Stimulated activated naive CD4-positive, alpha-beta T cell treated with Interleukin-2 at 50 U/mL for 16 hours (primary cell): ENCODE measurements at regions not wholly inside any gene's neighbourhood (a gene's known extent, or its start where the extent isn't known, plus 50 kb on each side); places are given as distances from the start of the nearest gene placed in this dataset.

Source experiments
- DNase-seq: peaks from one replicate; lab custom pipeline; 2025; lab: John Stamatoyannopoulos, UW

DNA sequence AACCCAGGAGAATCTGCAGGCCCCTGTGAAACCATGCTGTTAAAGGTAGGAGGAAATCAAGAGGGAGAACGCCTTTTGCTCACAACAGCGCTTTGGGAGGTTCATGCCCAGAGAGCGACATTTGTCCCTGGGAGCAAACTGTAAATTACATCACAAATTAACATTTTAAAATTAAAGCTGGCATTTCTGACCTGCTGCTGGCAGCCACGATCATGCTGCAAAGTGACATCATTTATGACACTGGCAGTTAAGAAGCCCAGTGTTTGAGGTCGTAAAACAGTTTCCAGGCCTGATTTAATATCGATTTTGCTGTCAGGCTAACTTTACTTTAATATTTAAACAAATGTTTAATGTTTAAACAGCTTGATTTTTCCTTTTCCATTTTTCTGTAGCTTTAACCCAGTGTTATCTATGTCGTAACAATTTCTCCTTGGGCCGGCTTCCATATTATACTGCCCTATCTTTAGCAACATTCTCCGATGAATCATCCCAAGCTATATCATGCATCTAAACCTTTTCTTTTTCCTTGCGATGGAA, 86.5 kb upstream of the NPVF start:
- DNase-seq, result no peak

DNA sequence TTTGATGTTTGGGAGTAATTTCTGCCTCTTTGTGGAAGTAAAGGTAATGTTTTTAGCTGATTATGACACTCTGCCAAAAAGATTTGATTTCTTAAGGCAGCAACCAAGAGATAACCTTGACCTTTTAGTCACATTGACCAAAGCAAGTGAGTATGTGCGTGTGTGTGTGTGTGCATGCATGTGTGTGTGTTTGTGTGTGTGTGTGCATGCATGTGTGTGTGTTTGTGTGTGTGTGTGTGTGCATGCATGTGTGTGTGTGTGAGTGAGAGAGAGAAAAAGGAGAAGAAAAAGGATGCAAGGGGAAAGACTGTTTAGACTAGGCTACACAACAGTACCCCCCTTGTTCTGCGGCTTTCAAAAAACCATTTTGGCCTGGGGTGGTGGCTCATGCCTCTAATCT, 88.1 kb upstream of the NPVF start:
- no peak for DNase-seq

DNA sequence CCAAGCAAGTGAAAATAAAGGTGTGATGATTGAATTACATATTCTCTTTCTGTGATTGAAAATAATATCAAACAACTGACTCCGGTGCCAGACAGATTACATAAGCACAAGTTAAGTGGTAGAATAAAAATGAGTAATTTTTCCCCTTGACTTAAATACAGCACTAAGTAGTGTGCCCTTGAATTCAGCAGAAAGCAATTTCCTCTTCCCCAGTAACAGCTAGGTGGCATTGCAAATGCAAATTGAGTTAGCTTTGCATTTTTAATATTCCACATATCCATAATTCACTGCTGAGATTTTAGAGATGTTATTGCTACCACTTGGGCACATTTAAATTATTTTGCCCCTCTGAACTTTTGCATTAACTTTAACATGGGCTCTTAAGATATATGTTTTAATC, 89.8 kb upstream of the NPVF start:
- no peak for DNase-seq

DNA sequence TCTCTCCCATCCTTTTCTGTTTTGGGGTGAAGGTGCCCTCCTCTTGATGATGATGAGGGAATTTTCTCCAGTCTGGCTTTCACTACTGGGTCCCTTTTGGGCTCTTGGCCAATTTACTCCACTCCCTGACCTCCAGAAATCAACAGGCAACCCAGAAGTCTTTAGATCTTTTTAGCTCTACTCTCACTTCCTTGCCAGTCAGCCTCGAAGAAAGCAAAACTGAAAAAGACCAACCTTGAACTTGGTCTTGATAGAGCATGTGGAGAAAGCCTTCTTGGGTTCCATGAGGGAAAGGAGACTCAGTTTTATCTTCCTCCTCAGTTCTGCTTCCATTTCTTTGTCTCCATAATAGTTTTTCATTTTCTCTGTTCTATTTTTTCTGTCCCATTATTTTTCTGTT, 91.4 kb upstream of the NPVF start:
- no peak for DNase-seq

DNA sequence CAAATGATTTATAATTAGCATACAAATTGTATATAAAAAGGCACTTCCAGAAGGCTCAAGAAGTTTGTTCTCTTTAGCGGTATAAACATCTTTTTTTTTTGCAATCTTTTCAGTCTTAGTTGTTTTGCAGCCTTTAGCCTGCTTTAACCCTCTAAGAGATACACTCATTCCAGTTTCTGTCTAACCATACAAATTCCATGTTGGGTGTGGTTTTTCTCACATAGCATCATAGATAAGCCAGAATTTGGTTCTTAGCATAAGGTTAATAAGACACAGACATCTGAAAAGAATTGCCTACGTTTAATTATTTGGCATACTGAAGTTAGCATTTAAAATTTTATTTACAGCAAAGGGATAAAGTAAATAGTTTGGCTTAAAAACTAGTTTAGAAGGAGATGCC, 92.5 kb upstream of the NPVF start:
- no peak for DNase-seq

DNA sequence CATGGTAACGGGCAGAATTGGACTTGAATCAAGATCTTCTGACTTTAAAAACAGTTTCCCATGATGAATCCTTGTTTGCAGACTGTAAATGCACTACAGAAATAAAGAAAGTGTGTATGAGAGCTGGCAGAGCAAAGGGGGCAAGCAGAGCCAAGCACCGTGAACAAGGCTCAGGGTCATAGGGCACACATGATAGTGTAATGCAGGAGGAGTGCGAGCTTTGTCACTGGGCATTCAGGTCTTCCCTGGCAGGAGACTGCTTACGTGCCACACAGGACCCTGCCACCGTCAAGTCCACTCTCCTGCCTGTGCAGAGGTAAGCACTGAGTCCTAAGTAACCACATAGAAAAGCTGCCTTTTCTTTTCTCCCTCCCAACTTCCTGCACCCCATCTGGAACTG, 93.1 kb upstream of the NPVF start:
- no peak for DNase-seq

DNA sequence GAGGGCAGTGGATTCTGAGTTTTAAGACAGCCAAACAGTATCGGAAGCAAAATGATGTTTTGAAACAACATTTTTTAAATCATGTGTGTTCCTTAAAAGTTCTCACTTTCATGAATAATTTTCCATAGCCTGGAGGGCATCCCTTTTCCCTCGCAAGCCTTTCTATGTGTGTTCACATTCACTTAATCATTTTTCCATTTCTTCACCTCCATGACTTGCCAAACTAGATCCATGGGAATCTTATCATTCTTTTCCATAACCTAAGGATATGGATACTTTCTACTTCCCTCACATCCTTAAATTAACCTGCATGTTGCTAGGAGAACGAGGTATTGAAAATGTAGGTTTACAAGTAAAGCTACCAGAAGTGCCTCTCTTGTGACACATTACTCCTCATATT, 94.2 kb upstream of the NPVF start:
- DNase-seq, result no peak

DNA sequence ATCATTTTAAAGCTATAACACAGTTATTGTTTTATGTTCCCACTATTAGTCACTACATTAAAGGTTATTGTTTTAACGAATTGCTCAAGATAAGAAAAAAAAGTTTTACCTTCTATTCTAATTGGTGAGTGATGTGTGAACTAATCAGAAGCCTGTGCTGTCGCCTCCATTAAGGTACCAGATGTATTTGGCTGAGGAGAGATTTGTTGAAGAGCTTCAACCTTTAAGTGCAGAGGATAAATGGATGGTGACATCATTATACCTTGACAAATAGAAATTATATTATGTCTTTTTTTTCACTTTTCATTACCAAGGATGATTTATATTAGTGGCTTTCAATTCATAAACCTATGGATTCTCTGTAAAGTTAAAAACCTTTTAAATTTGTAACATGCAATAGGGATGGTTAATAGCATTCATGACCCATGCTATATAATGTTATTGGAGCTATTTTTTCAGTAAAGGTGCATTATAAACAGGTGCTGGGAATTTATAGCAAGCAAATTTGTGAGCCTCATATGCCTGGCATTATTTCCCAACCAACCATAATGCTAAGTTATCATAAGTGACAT, 97.0 kb upstream of the NPVF start:
- no peak for DNase-seq

DNA sequence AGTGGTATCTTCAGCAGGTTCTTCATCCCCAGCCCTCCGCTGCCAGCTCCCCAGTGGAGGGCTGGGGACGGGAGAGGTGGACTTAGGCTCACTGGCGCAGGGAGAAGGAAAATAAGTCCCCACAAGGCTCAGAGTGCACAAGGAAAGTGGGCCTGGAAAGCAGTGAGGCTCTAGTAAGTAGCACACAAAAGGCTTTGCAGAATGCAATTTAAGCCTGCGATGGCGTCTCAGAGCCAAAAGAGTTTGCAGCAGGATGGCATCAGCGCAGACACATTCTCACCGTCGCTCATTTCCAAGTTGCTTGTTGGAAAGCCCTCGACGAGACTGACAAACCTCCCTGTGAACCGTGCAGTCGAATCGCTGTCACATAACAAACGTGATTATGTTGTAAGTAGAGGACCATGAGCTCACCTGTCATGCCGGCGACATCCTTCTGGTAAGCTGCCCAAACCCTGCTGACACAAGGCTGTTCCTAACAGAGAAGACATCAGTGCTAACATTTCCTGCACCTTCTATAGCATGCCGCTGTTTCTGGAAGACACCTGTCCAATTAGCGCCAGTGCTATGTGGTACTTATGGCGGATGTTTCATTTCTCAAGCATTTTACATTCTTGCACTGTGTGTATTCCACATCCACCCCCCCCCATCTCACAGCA, 98.3 kb upstream of the NPVF start:
- DNase-seq, result no peak

DNA sequence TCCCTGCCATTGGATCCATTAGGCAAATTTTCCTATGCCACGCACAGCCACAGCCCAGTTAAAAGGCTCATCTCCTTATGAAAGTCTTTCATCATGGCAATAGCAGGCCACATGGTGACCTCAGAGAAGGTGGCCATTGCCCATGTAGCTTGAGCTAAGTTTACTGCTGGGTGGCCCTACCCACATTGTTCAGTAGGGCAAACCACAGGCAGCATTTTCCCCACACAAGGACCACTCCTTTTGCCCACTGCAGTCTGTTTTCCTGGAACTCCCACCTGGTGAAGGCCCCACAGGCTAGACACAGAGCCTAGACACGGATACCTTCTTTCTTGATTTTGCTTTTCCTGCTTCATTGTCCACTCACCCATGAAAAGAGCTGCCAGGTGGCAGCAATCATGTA, 101.5 kb upstream of the NPVF start:
- no peak for DNase-seq

DNA sequence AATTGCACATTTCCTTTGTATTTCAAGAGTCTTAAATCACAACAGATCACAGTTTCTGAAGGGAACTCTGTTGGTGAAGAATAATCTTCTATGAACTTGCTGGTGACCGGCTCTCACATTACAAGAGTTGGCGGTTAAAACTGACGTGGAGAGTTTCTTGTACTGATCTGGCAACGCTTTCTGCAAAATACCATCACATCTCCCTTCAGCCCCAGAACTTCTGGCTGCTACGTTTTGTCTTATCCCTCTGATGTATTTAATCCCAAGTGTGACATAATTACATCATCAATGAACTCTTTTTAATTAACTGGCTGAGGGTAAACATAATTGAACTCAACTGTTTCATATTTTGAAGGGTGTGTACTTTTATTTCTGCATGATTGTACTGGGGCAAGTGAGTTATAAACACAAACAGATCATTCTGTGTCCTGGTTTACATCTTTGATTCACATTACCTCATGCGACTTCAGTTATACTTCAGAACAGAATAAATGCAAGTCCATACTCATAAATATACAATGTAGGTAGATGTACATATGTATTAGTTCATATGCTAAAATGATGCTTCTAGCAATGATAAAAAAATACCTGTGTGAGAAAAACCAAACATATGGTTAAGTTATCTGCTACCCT, 105.1 kb upstream of the NPVF start:
- DNase-seq, result no peak

DNA sequence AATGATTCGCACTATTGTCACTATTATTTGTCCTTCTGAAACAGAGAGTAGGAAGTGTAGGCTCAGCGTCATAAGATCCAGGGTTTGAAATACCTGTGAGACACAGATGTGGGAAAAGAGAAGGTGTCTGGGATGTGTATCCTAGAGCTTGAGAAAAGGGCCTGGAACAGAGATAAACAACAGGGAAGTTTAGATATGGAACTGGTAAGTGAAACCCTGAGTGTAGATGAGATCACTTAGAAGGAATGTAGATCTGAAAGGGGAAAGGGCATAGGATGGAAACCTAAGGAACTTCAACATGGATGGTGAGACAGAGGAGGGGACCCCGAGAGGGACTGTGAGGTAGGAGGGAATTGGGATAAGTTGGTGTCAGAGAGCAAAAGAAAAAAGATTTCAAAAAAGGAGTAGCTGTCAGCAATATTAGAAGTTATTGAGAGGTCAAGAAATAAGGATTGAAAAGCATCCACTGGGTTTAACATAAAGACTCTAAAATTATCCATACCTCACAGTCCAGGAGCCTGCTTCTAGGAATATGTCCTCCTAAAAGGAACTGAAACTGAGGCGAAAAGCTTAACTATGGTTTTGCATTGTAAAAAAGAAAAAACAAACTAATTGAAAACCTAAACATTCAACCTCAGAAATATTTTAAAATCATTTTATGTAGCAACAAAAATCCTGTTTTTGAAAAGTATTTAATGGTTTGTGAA, 119.2 kb upstream of the NPVF start:
- DNase-seq, result no peak

DNA sequence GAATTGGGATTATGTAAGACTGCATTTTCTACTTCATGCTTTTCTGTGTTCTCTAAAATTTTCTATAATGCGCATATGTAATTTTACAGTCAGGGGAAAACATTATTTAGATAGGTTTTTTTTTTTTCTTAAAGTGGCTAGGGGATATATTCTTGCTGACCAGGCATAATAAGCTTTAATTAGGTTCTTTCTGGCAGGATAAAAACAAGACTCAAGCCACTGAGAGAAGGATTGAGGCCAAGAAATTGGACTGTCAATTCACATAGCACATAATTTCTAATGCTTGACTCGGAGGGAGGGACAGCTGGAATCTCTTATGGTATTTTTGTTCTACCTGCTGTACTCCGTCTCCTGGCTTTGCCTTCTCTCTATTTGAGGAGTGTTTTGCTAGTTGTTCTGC, 119.8 kb upstream of the NPVF start:
- no peak for DNase-seq

DNA sequence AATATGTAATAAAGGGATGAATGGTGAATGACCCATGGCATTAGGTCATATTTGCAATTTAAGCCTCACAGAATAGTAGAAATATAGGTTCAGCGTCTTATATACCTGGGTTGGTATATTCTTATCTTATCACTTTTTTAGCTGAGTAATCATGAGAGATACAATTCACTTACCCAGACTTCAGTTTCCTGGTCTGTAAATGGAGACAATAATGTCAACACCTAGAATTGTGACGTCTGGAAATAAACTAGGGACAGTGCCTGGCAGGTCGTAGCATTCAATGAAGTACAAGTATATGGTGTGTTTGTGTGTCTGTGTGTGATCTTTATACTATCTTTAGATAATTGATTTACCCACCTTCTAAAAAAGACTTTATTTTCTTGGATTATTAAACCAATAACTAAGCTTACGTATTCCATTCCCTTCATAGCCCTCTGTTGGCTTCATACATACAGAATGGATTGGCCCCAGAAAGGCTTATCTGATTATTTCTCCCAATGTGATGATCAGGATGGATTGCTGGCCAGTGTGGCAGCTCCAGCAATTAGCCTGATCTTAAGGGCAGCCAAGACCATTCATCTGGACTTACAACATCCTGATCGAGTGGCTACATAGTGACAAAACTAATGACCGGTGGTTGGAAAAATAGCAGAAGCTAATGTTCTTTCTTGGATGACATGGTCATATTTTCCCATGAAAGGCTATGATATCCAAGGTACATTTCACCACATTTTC, 121.2 kb upstream of the NPVF start:
- DNase-seq, result no peak

DNA sequence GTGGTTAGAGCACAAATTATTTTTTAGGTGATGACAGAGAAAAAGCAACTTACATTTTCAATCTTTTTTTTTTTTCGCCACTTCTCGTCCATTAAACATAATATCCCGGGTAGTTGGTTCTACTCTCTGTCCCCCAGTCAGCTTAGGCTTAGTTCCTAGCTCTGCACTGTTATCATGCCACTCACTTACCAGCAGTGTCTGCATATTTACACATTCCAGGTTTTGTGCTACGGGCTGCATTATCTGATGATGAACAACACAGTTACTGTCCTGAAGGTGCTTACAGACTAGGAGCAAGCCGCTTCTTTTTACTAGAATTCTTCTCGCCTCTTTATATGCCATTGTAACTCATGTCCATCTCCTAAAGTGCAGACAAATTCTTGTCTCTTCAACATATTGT, 121.8 kb upstream of the NPVF start:
- DNase-seq, result no peak

DNA sequence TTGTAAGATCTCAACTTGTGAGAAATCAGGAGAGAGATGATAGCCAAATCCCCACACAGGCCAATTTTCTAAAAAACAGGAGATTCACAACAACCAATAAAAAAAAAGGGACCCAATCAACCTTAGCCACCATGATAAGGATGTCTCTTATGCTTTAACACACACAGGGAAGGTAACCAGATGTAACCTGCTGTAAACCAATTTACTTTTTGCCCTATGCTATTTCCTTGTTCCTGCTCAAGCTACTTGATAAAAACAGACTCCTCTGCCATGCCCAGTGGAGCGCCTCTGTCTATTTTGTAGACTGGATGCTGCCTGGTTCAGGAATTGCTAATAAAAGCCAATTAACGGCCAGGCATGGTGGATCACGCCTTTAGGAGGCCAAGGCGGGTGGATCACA, 123.5 kb upstream of the NPVF start:
- DNase-seq, result no peak

DNA sequence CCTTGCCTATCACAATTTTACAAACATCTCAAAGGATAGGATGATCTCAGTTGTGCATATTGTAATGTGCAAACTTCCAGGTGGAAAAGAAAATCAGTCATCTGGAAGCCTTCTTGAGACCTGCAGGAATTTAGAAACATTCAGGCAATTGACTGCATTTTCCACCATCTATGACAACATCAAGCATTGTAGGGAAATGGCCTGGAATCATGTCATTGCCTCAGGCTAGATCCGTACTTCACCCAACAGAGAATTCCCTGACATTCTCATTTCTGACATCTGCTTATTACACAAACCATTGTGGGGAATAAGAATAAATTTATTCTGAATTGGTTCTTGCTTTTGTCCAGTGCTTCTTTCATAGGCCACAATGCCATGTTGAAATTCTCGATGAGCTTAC, 124.9 kb upstream of the NPVF start:
- no peak for DNase-seq

DNA sequence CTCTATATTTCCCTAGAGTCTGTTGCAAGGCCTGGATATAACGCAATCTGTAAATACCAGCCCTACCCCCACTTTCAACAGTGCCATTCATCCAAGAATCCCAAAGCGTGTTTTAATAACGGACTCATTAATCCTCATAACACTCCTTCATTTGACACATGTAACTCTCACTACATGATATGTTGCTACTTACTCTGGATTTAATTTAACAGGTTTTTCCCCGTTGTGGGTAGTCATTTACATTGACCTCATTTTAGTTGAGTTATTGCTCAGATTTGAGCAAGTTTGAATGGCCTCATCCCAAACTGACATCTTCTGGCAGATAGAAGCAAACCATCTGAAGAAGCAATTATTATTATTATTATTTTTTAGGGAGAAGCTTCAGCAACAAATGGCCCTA, 125.4 kb upstream of the NPVF start:
- DNase-seq, result no peak

DNA sequence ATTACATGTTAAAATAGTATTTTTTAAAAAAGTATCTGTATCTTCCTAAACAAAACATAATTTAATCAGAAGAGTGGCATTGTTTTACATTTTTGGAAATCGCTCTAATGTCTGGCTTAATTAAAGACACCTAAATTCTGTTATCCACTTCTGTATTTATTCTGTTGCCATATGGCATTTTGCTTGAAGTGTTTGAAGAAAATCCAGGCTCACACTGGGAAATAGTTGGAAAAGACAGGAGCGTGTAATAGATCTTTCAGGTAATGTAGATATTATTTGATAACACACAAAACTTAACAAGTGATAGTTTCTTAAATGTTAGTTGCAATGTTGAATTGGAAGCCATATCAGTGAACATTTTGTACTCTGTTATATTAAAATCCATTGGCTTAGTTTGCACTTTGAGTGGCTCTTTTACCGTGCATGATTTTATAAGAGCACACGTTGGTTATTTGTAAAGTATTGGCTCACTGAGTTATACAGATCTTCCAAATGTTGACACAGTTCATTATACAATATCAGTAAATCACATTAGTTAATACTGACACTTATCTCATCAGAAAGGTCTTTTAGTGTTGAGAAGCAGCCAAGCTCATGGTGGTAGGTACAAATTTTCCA, 128.4 kb upstream of the NPVF start:
- no peak for DNase-seq

DNA sequence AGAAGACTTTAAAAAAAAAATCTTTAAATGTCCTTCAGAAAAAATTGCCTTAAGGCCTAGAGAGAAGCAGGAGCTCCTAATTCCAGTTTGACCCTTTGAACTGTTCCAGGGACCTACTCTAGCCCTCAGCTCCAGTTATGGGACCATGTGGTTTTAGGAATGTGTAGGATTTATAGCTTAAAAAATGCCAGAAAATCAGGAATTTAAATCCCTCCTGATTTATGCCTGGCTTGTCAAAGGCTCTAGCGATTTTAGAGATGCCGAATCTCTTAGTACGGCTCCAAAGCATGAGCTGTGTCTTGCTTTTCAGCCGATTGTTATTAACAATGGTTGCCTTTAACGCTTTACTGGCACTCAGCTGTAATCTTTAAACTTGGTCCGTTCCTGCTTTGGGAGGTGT, 130.6 kb upstream of the NPVF start:
- no peak for DNase-seq

DNA sequence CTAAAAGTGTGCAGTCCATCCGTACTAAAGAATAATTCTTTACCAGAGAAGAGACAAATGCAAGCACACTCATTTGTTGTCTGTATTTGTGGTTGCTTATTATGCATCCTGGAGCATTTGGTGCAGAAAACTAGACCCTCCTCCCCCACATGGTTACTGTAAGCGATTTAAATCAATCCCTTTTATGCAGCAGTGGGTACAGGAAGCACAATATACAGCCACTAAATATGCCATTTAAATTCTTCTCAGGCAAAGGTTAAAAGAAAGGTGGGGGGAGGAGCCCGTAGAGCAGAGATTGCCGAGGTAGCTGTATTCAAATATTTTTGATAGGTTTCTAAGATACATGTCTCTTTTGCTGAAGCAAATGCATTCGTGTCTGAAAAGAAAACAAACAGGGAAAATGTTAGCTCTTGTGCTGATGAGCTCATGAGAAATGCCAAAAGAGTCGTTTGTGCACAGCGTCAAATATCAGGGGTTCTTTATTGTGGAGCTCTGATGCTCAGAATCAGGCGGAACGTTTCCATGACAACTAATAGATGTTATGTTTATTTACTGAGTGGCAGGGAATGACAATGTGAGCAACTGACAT, 131.3 kb upstream of the NPVF start:
- no peak for DNase-seq

DNA sequence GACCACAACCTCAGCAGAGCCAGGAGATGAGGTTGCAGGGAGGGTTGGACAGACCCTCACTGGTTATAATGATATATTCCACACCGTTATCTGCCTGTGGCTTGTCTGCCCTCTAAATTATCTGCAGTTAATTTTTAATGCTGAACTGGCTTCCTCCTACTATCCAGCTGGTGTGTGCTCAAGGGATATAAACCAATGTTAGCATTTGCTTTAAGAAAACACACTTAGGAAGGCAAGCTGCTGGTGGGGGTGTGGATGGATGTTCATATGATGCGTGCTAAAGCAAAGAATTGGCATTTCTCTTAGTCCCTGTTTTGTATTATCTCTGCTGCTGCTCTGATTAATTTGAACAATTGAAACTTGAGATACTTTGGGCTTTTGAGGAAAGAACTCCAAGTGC, 132.2 kb upstream of the NPVF start:
- DNase-seq, result no peak
